Esophagus muscularis mucosa (tissue), 4 donors: ENCODE measurements at regions not wholly inside any gene's neighbourhood (a gene's known extent, or its start where the extent isn't known, plus 50 kb on each side); places are given as distances from the start of the nearest gene placed in this dataset.

Experiments used
- EP300 ChIP-seq: sonication (generic); formaldehyde crosslinking; IDR thresholded peaks from one replicate; pipeline ENCODE4 v1.6.1; 2017; ENCODE audit warnings: antibody characterized with exemption
- POLR2A ChIP-seq: fragments of 450-650 bp; IDR thresholded peaks from one replicate; pipeline ENCODE4 v1.6.1; 2017; ENCODE audit warnings: antibody characterized with exemption, moderate library complexity, mild to moderate bottlenecking, low read depth
- POLR2AphosphoS5 ChIP-seq, 2 donors: sonication (generic); formaldehyde crosslinking; IDR thresholded peaks; one replicate each; pipeline ENCODE4 v1.6.1; 2017; ENCODE audit warnings: antibody characterized with exemption in 2 of 2
- TF ChIP-seq, protein P1 (sequence below), 3 experiments: fragments of 200-600 bp in 2 of 3; fragments of 450-650 bp in 1 of 3; sonication (generic) in 2 of 3; IDR thresholded peaks; one replicate each; pipeline ENCODE4 v1.5.1; 2017 to 2019; ENCODE audit warnings: antibody characterized with exemption in 3 of 3, mild to moderate bottlenecking in 2 of 3, moderate library complexity in 1 of 3

DNA sequence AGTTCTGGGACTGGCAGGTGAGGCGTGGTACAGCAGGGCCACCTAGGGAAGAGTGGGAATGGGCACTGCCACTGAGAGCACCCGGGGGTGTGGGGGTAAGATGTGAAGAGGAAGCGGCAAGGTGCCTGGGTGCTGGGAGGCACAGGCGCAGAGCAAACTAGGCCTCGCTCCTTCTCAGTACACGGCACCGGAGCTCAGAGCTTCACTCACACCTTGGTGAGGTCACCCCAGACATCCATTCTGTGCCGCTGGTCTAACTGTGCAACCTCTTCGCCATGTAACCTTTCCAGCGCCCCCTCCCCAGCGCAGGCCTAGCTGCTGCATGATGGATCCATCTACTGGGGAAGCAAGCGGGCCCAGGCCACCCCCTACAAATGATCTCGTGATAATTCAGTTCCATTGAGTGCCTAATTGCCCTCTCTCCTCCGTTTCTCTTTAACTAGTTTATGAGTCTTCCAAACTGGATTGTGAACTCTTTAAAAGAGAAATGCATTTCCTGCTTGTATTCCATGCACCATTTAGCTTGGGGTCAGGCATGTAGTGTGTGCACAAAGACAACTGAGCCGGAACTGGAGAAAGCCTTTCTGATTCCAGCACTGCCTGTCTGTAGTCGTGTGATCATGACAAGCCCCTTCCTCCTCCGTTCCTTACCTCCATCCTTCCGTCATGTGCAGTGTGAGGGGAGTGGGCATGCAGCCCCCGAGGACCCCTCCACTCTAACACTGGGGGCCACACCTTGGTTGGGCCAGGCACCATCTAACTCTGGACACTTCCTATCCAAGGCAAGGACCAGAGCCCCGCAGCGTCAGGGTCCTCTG is 1475.2 kb downstream of the TBC1D22A start:
- TF ChIP-seq, protein P1, sequence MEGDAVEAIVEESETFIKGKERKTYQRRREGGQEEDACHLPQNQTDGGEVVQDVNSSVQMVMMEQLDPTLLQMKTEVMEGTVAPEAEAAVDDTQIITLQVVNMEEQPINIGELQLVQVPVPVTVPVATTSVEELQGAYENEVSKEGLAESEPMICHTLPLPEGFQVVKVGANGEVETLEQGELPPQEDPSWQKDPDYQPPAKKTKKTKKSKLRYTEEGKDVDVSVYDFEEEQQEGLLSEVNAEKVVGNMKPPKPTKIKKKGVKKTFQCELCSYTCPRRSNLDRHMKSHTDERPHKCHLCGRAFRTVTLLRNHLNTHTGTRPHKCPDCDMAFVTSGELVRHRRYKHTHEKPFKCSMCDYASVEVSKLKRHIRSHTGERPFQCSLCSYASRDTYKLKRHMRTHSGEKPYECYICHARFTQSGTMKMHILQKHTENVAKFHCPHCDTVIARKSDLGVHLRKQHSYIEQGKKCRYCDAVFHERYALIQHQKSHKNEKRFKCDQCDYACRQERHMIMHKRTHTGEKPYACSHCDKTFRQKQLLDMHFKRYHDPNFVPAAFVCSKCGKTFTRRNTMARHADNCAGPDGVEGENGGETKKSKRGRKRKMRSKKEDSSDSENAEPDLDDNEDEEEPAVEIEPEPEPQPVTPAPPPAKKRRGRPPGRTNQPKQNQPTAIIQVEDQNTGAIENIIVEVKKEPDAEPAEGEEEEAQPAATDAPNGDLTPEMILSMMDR (IDR thresholded peaks at IDR 0.05) = no peak
- no peak for TF ChIP-seq EP300
- TF ChIP-seq POLR2AphosphoS5 (IDR thresholded peaks at IDR 0.05) = no peak
- TF ChIP-seq POLR2A = no peak
